ENCODE measurements at regions not wholly inside any gene's neighbourhood (a gene's known extent, or its start where the extent isn't known, plus 50 kb on each side); places are given as distances from the start of the nearest gene placed in this dataset.

DNA sequence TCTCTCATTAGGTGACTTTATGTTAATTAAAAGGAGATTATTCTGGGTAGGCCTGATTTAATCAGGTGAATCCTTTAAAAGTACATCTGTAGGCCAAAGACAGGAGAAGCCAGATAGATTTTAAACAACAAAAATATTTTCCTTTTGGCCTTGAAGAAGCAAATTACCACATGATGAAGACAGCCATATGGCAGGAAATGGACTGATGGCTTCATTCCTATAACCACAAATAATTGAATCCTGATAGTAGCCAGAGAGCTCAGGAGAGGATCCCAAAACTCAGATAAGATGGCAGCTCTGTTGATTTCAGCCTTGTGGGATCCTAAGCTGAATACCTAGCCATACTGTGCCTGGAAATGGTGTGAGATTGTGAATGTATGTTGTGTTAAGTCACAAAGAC is 66.1 kb upstream of the PRKX start (continued):
- TF ChIP-seq, protein P1, sequence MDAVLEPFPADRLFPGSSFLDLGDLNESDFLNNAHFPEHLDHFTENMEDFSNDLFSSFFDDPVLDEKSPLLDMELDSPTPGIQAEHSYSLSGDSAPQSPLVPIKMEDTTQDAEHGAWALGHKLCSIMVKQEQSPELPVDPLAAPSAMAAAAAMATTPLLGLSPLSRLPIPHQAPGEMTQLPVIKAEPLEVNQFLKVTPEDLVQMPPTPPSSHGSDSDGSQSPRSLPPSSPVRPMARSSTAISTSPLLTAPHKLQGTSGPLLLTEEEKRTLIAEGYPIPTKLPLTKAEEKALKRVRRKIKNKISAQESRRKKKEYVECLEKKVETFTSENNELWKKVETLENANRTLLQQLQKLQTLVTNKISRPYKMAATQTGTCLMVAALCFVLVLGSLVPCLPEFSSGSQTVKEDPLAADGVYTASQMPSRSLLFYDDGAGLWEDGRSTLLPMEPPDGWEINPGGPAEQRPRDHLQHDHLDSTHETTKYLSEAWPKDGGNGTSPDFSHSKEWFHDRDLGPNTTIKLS (IDR thresholded peaks at IDR 0.05; ENCODE audit: borderline replicate concordance, low read depth), result no peak
- TF ChIP-seq PCBP2 (IDR thresholded peaks at IDR 0.05; ENCODE audit: low read depth, low read length, poor library complexity, severe bottlenecking) (no peak), CAMTA2 (CRISPR knock-in tag; conservative IDR thresholded peaks at IDR 0.05) (no peak), GABPA (tag; conservative IDR thresholded peaks at IDR 0.05; ENCODE audit: low read depth) (no peak)

DNA sequence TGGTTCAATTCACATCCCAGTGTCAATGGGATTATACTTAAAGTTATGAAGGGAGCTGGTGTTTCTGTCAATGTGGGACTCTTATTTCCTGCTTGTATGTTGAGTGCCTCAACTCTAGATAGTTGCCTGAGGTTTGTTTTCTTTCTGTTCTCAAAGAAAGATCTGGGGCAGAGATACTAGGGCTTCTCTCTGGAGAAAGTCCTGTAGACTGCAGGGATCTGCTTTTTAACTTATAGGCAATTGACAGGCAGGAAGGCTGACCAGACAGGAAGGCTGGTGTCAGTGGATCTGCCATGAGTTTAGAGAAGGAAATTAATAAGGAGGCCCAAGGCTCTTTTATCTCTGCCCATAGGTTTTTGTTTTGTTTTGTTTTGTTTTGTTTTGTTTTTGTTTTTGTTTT is 64.0 kb upstream of the PRKX start:
- ATAC-seq, result no peak
- TF ChIP-seq ZNF707 (CRISPR knock-in tag; conservative IDR thresholded peaks at IDR 0.05), result no peak
- no peak for TF ChIP-seq ZNF644 (tag; IDR thresholded peaks at IDR 0.05; ENCODE audit: low read depth)
- TF ChIP-seq ZNF431 (CRISPR knock-in tag; IDR thresholded peaks at IDR 0.05), result no peak
- TF ChIP-seq MXI1 (IDR thresholded peaks at IDR 0.05; ENCODE audit: low read depth, low read length), result no peak
- TF ChIP-seq ZC3H11A (IDR thresholded peaks at IDR 0.05; ENCODE audit: low read depth, low read length), result no peak
- no peak for TF ChIP-seq MTF1 (CRISPR knock-in tag; IDR thresholded peaks at IDR 0.05; ENCODE audit: borderline replicate concordance)
- no peak for TF ChIP-seq ZNF239 (CRISPR knock-in tag; IDR thresholded peaks at IDR 0.05)
- no peak for TF ChIP-seq PTBP1 (IDR thresholded peaks at IDR 0.05; ENCODE audit: low read depth, low read length)
- no peak for TF ChIP-seq ATF6 (CRISPR knock-in tag; IDR thresholded peaks at IDR 0.05)
- no TSS peak for BruUV-seq (replicated peaks)

More for the DNA sequence above, 64.0 kb upstream of the PRKX start:
- H3K9me3 ChIP-seq (replicated peaks; ENCODE audit: control insufficient read depth, insufficient read depth, low read depth, low read length), result no peaks in the 10 kb centered on the region
- H3K79me2 ChIP-seq (ENCODE audit: control insufficient read depth, insufficient read depth, low read length), result no peaks in the 10 kb centered on the region
- no peak overlapping the region for H2AFZ ChIP-seq (ENCODE audit: low read depth, low read length)
- POLR2A ChIA-PET, result interaction anchor here (0.6 kb wide), 1 partner anchor 353 kb away, joined by 3 read pairs; no protein-coding TSS in a partner anchor
- H3K4me1 ChIP-seq (replicated peaks in 1 of 2; ENCODE audit: control insufficient read depth in 2 of 2, insufficient read depth in 2 of 2, low read length in 2 of 2), result no peaks in the 10 kb centered on the region
- H3K4me3 ChIP-seq, result no peak overlapping the region
- CTCF ChIA-PET (ENCODE audit: low intra/inter-chr PET ratio), result no interaction called here
- no peak overlapping the region for H3K9ac ChIP-seq (ENCODE audit: insufficient read depth in 1 of 2, low read depth in 2 of 2, low read length in 2 of 2)
- no peaks in the 10 kb centered on the region for H3K9me1 ChIP-seq (ENCODE audit: control insufficient read depth, insufficient read depth, low read length)
- no peaks in the 10 kb centered on the region for H3K36me3 ChIP-seq (ENCODE audit: control insufficient read depth, insufficient read depth, low read length)
- in situ Hi-C loops (cut with MboI), result no loop called here
- FAIRE-seq, result no peak
- no peak overlapping the region for H3K27ac ChIP-seq (ENCODE audit: extremely low read depth, low read depth, low read length)
- no peak overlapping the region for H3K4me2 ChIP-seq (ENCODE audit: insufficient read depth, low read length)
- no peak for DNase-seq (ENCODE audit: extremely low read depth in 1 of 4, low spot score in 3 of 4)
- intact Hi-C loops (cut with micrococcal nuclease), result no loop called here
- H3K27me3 ChIP-seq (ENCODE audit: control insufficient read depth in 2 of 2, insufficient read depth in 2 of 2, low read length in 2 of 2), result peaks cover 0 to 6% of the 10 kb centered on the region in 2 experiments; a peak in 2 of 5 replicates
- no peaks in the 10 kb centered on the region for H4K20me1 ChIP-seq (replicated peaks; ENCODE audit: control insufficient read depth, insufficient read depth, low read length)
